ENCODE measurements at regions not wholly inside any gene's neighbourhood (a gene's known extent, or its start where the extent isn't known, plus 50 kb on each side); places are given as distances from the start of the nearest gene placed in this dataset.

DNA sequence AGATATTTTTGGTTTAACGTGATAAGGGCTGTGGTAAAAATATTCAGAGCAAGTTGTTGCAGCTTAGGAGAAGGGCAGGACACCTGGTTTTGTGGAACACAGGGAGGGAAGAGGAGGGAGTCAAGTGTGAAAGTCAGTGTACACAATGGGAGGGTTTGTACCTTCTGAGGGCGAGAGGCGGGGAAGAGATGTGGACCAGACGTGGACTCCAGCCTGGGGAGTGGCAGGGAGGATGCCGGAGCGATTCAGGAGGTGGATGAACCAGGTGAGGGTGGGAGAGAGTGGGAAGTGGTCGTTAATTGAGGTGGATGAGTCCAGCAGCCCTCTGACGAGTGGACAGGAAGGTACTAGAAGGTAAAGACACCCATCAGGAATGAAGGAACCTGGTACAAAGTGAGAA is 52.2 kb upstream of the IRF2BP2 start:
- Mint-ChIP-seq H3K4me1 (ENCODE audit: unreplicated experiment) (peaks cover 24% of the 10 kb centered on the region), H3K9me3 (ENCODE audit: unreplicated experiment) (no peaks in the 10 kb centered on the region), H3K36me3 (ENCODE audit: low read depth, unreplicated experiment) (no peaks in the 10 kb centered on the region), H3K27ac (ENCODE audit: unreplicated experiment) (no peak overlapping the region), H3K27me3 (ENCODE audit: unreplicated experiment) (peaks cover 4% of the 10 kb centered on the region), H3K4me3 (ENCODE audit: unreplicated experiment) (no peak overlapping the region)
- TF ChIP-seq, protein P1, sequence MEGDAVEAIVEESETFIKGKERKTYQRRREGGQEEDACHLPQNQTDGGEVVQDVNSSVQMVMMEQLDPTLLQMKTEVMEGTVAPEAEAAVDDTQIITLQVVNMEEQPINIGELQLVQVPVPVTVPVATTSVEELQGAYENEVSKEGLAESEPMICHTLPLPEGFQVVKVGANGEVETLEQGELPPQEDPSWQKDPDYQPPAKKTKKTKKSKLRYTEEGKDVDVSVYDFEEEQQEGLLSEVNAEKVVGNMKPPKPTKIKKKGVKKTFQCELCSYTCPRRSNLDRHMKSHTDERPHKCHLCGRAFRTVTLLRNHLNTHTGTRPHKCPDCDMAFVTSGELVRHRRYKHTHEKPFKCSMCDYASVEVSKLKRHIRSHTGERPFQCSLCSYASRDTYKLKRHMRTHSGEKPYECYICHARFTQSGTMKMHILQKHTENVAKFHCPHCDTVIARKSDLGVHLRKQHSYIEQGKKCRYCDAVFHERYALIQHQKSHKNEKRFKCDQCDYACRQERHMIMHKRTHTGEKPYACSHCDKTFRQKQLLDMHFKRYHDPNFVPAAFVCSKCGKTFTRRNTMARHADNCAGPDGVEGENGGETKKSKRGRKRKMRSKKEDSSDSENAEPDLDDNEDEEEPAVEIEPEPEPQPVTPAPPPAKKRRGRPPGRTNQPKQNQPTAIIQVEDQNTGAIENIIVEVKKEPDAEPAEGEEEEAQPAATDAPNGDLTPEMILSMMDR (IDR thresholded peaks at IDR 0.05; ENCODE audit: unreplicated experiment): no peak
- no peak for DNase-seq (ENCODE audit: low spot score)

DNA sequence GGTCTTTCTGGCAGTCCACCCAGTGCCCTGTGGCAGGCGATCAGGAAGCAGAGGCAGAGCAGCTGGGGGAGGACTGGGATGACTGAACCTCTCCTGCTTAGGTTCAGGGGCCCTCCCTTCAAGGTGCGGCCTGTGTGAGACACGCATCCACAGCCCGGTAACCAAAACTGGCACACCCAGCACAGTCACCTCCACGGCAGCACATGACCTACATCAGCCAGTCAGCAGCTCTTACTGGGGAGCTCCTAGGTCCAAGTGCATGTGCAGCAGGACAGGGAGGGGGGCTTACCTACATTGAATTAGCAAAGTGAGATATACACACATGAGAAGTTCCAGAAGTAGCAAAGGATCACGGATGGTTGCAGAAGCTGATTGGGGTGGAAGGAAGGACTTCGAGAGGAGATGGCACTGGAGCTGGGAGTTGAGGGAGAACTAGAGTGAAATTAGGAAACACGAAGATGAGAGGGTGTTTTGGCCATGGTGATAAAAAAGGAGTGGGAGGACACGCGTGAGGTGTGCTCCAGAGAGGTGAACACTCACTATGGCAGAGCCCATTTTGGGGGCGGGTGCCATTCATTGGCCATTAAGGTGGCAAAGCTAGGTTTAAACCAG is 51.4 kb upstream of the IRF2BP2 start:
- TF ChIP-seq, protein P1 (IDR thresholded peaks at IDR 0.05; ENCODE audit: unreplicated experiment): no peak
- peaks cover 29% of the 10 kb centered on the region for H3K4me1 Mint-ChIP-seq (ENCODE audit: unreplicated experiment)
- no peak overlapping the region for H3K27ac Mint-ChIP-seq (ENCODE audit: unreplicated experiment)
- H3K27me3 Mint-ChIP-seq (ENCODE audit: unreplicated experiment): peaks cover 4% of the 10 kb centered on the region
- no peaks in the 10 kb centered on the region for H3K36me3 Mint-ChIP-seq (ENCODE audit: low read depth, unreplicated experiment)
- H3K4me3 Mint-ChIP-seq (ENCODE audit: unreplicated experiment): no peak overlapping the region
- DNase-seq (ENCODE audit: low spot score): no peak
- H3K9me3 Mint-ChIP-seq (ENCODE audit: unreplicated experiment): no peaks in the 10 kb centered on the region

DNA sequence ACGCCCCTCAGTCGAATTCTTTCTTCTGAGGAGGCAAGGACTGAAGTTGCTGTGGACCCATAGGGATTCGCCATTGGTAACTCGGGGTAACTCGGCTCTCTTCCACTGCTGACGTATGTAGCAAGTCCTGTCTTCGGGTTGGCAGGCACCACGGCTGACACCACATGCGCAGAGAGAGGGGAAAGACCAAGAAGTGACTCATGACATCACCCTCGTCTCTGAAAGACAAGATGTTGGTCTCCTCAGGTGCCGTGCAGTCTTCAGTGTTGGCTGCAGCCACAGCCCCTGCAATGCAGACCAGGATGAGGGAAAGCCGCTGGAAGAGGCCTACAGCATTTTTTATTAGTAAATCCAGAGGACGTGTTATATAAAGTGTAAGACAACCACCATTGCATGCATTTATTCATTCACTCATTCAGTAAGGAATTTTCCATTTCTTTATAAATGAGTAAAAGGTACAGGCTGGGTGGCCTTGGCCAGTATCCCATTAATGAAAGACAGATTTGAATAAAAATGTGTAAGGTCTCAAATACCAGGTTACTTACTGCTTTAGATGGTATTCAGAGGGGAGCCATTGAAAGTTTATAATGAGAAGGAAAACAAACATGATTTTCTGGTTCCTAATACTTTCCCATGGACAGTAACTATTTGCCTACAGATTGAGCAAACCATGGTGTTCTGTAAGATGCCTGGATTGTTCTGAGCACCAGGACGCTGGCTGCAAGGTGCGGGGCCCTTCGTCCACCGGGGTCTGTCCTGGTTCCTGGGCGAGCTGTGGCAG is 50.7 kb upstream of the IRF2BP2 start:
- DNase-seq (ENCODE audit: low spot score): no peak
- peaks cover 29% of the 10 kb centered on the region for H3K4me1 Mint-ChIP-seq (ENCODE audit: unreplicated experiment)
- no peak overlapping the region for H3K4me3 Mint-ChIP-seq (ENCODE audit: unreplicated experiment)
- H3K27me3 Mint-ChIP-seq (ENCODE audit: unreplicated experiment): peaks cover 4% of the 10 kb centered on the region
- TF ChIP-seq, protein P1 (IDR thresholded peaks at IDR 0.05; ENCODE audit: unreplicated experiment): no peak
- no peaks in the 10 kb centered on the region for H3K36me3 Mint-ChIP-seq (ENCODE audit: low read depth, unreplicated experiment)
- no peaks in the 10 kb centered on the region for H3K9me3 Mint-ChIP-seq (ENCODE audit: unreplicated experiment)
- no peak overlapping the region for H3K27ac Mint-ChIP-seq (ENCODE audit: unreplicated experiment)
